HG03565 (cell line): ENCODE measurements at regions not wholly inside any gene's neighbourhood (a gene's known extent, or its start where the extent isn't known, plus 50 kb on each side); places are given as distances from the start of the nearest gene placed in this dataset.
"Not testable (repeated sequence)": the region's sequence is repeated elsewhere in the genome, so short reads cannot be mapped to it uniquely, and the experiment has no call there.

Experiments
- ATAC-seq: cut with Tn5 transposase; IDR thresholded peaks from one replicate; pipeline ENCODE4 v1.9.1; 2021; ENCODE audit warnings: mild to moderate bottlenecking, moderate library complexity; ENCODE audit not compliant: unreplicated experiment

GRCh38 chr12:88677464-88677863 is 97.2 kb upstream of the KITLG start:
- ATAC-seq: no peak

DNA sequence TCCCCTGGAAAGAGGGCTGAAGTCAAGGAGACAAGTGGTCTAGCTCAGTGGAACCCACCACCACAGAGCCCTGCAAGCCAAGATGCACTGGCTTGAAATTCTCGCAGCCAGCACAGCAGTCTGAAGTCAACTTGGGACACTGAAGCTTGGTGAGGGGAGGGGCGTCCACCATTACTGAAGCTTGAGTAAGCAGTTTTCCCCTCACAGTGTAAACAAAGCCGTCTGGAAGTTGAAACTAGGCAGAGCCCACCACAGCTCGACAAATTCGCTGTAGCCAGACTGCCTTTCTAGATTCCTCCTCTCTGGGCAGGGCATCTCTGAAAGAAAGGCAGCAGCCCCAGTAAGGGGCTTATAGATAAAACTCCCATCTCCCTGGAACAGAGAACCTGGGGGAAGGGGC is 87.3 kb upstream of the KITLG start:
- not testable (repeated sequence) for ATAC-seq

GRCh38 chr12:88665071-88665470 is 84.8 kb upstream of the KITLG start:
- ATAC-seq: no peak

GRCh38 chr12:88662961-88663360 is 82.7 kb upstream of the KITLG start:
- no peak for ATAC-seq

- ATAC-seq: no peak
Observed at GRCh38 chr12:88662093-88662492, 81.8 kb upstream of the KITLG start.

GRCh38 chr12:88658009-88658408 is 77.7 kb upstream of the KITLG start:
- ATAC-seq: no peak

- ATAC-seq: no peak
Observed at GRCh38 chr12:88650715-88651114, 70.4 kb upstream of the KITLG start.

GRCh38 chr12:88648625-88649024 is 68.4 kb upstream of the KITLG start:
- ATAC-seq: no peak

DNA sequence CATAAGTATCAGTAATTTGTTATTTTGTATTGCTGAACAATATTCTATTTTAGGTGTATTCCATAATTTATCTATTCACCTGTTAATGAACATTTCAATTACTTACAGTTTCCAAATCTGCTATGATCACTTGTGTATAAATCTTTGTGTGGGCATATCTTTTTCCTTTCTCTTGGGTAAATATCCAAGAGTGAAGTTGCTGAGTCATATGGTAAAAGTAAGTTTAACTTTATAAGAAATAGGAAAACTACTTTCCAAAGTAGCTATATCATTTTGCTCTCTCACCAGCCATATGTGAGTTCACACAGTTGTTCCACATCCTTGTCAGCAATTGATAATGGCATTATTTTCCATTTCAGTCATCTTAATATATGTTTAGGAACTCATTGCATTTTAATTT is 66.6 kb upstream of the KITLG start:
- no peak for ATAC-seq

GRCh38 chr12:88645816-88646215 is 65.5 kb upstream of the KITLG start:
- no peak for ATAC-seq

GRCh38 chr12:88644946-88645702 is 64.9 kb upstream of the KITLG start:
- no peak for ATAC-seq

DNA sequence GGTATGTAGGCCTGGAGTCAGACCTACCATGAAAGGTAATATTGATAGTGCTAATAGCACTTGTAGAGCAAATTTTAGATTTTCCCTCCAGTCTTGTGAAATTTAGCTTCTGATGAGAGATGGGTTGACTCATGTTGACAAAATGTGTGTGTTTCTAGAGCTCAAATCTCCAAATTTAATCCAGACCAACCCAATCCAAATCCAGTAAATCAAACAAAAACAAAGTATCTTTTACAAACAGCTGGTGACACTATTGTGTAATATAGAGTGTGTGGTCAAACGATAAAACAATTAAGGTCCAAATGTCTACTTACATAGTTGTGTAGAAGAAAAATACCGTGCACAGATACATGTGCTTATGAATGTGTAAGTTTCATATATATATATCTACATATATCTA is 63.4 kb upstream of the KITLG start:
- ATAC-seq: no peak

DNA sequence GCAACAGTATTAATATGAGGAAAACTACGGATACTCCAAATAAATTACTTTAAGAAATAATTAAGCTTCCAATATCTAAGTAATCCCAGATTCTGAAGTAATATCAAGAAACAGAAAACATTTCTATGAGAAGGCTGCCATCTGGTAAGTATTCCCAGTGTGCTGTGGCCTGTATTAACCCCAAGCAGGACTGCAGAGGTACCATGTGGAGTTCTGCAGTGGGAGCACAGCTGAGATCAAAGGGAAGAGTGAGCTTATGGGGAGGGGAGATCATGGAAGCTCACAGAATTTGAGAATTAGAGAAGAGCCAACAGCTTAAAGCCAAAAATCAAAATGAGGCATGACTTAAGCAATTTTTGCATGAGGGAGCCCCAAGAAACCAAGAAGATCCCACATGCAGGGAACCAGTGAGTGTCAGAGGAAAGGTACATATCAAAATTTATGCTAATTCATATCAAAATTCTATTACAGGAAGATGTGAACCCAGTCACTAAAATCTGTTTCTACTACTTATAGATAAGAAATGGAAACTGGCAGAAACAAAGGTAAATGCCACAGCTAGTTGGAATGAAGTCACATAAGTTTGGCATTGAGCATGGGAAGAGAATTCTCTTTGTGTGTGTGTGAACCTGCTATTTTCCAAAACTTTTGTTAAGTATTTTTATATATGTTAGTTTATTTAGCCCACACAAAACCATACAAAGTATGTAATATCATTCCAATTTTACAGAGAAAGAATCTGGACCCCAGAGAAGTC is 62.6 kb upstream of the KITLG start:
- ATAC-seq: no peak

- ATAC-seq: no peak
Observed at GRCh38 chr12:88638966-88639760, 58.9 kb upstream of the KITLG start.

DNA sequence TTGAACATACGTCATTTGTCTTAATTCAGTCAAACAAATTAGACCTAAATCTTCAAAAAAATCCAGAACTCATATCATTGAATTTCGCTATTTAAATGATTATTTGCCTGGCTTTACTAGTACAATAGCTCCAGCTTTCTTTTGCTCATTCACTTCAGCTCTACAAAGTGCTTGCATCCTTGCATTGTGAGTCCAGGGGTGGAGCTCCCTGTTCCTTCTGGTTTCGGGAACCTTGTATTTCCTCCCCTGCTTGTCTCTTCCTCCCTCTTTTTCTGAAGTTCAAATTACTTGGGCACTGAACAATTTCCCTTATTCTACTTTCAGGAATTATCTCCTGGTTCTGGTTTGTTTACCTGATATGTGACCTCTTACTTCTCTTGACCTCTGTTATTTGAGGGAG is 58.1 kb upstream of the KITLG start:
- no peak for ATAC-seq

GRCh38 chr12:88634008-88634407 is 53.7 kb upstream of the KITLG start:
- no peak for ATAC-seq

- no peak for ATAC-seq
Observed at GRCh38 chr12:88633312-88633711, 53.0 kb upstream of the KITLG start.

DNA sequence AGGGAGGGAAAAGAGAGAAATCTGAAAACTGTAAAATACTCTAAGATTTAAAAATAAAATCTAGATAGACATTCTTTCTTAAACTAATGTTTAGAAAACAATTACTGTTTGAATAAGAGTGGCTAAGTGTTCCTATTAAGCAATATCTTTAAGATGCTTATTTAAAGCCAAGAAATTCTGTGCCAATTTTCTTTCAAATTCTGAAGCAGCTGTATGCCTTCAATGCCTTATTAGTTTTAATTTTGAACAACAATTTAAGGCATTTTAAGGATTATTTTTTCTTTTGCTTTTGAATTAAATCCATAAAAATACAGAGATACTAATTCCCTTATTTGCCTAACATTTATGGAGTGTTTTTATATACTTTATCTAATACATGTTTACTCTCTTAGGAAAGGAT is 50.3 kb upstream of the KITLG start:
- ATAC-seq: no peak
